HCT116 (cell line): ENCODE measurements at regions not wholly inside any gene's neighbourhood (a gene's known extent, or its start where the extent isn't known, plus 50 kb on each side); places are given as distances from the start of the nearest gene placed in this dataset.

Experiments
- ATF3 ChIP-seq: IDR thresholded peaks from 2 replicates; pipeline ENCODE4 v1.6.1; 2012
- CTCF ChIP-seq, 3 experiments: fragments of 200-600 bp in 1 of 3; sonication (generic) in 1 of 3; IDR thresholded peaks in 2 of 3; conservative IDR thresholded peaks in 1 of 3; 2 replicates each; pipeline ENCODE4 v1.5.1; 2012 to 2017; ENCODE audit warnings: low read depth in 2 of 3, low read length in 2 of 3, antibody characterized with exemption in 1 of 3, borderline replicate concordance in 1 of 3, control low read depth in 1 of 3, mild to moderate bottlenecking in 1 of 3, mixed read lengths in 1 of 3, mixed run types in 1 of 3, moderate library complexity in 1 of 3; ENCODE audit not compliant: insufficient read depth in 1 of 3
- EZH2 ChIP-seq: fragments of 200-600 bp; sonication (generic); IDR thresholded peaks from 2 replicates; pipeline ENCODE4 v1.6.1; 2017; ENCODE audit warnings: antibody characterized with exemption, mixed run types
- EZH2phosphoT487 ChIP-seq: fragments of 200-600 bp; IDR thresholded peaks from 2 replicates; pipeline ENCODE4 v1.6.1; 2018; ENCODE audit warnings: antibody characterized with exemption, borderline replicate concordance
- JUND ChIP-seq: IDR thresholded peaks from 2 replicates; pipeline ENCODE4 v1.6.1; 2012
- MAX ChIP-seq: IDR thresholded peaks from 2 replicates; pipeline ENCODE4 v1.6.1; 2012
- POLR2A ChIP-seq: IDR thresholded peaks from 2 replicates; pipeline ENCODE4 v1.7.0; 2011; ENCODE audit warnings: borderline replicate concordance; ENCODE audit not compliant: insufficient read depth, insufficient read length; ENCODE audit errors: extremely low read depth
- POLR2AphosphoS5 ChIP-seq: IDR thresholded peaks from 2 replicates; pipeline ENCODE4 v1.6.1; 2011; ENCODE audit warnings: mild to moderate bottlenecking, low read depth, low read length, moderate library complexity
- REST ChIP-seq: IDR thresholded peaks from 2 replicates; pipeline ENCODE4 v1.6.1; 2012; ENCODE audit warnings: low read depth
- SRF ChIP-seq: IDR thresholded peaks from 2 replicates; pipeline ENCODE4 v1.6.1; 2012; ENCODE audit warnings: low read depth
- TCF7L2 ChIP-seq: IDR thresholded peaks from 2 replicates; pipeline ENCODE4 v1.7.0; 2011; ENCODE audit warnings: borderline replicate concordance, inconsistent platforms; ENCODE audit not compliant: insufficient read depth, insufficient read length; ENCODE audit errors: extremely low read depth
- YY1 ChIP-seq: IDR thresholded peaks from 2 replicates; pipeline ENCODE4 v1.6.1; 2011; ENCODE audit warnings: low read length, low read depth, moderate library complexity, mild to moderate bottlenecking; ENCODE audit not compliant: insufficient replicate concordance; ENCODE audit errors: extremely low read depth
- ZFX ChIP-seq: fragments of 450-650 bp; IDR thresholded peaks from 2 replicates; pipeline ENCODE4 v1.6.1; 2017
- ZNF274 ChIP-seq: fragments of 200-500 bp; sonication (Bioruptor generic); IDR thresholded peaks from 2 replicates; pipeline ENCODE4 v1.6.1; 2014; ENCODE audit warnings: mild to moderate bottlenecking, low read depth, low read length, inconsistent platforms

- no peak for TF ChIP-seq CTCF (IDR thresholded peaks at IDR 0.05 in 2 of 3, conservative IDR thresholded peaks at IDR 0.05 in 1 of 3; ENCODE audit: borderline replicate concordance in 1 of 3, insufficient read depth in 1 of 3, low read depth in 2 of 3, low read length in 2 of 3)
- no peak for TF ChIP-seq EZH2
- TF ChIP-seq REST = no peak
- no peak for TF ChIP-seq JUND
- TF ChIP-seq EZH2phosphoT487 = no peak
- no peak for TF ChIP-seq MAX
- no peak for TF ChIP-seq POLR2A
- TF ChIP-seq SRF = no peak
- no peak for TF ChIP-seq POLR2AphosphoS5
- no peak for TF ChIP-seq ZFX
- no peak for TF ChIP-seq ZNF274
- TF ChIP-seq ATF3 = no peak
- TF ChIP-seq TCF7L2 = no peak
- TF ChIP-seq YY1 = no peak
These were observed 572.7 kb upstream of the SALL3 start for GRCh38 chr18:78406743-78407465.
